Endothelial cell of umbilical vein (primary cell): ENCODE measurements at regions not wholly inside any gene's neighbourhood (a gene's known extent, or its start where the extent isn't known, plus 50 kb on each side); places are given as distances from the start of the nearest gene placed in this dataset.
"Not testable (repeated sequence)": the region's sequence is repeated elsewhere in the genome, so short reads cannot be mapped to it uniquely, and the experiment has no call there.

Experiments used
- BruUV-seq: library from RNA; stranded (reverse); fragments of 400-500 nt; replicated peaks from 2 replicates; lab custom pipeline; 2021; lab: Mats Ljungman, UMichigan
- CTCF ChIA-PET: fragments of 300-600, 350-600 bp; sonication (Branson Sonifier 250); formaldehyde crosslinking; loops from one replicate; lab custom pipeline; 2021; ENCODE audit warnings: antibody characterized with exemption, inconsistent platforms; lab: Charles Lee
- POLR2A ChIA-PET: fragments of 300-600, 350-600 bp; sonication (Branson Sonifier 250); formaldehyde crosslinking; loops from one replicate; lab custom pipeline; 2021; ENCODE audit warnings: antibody characterized with exemption, inconsistent platforms; lab: Charles Lee
- DNase-seq: peaks from one replicate; pipeline ENCODE4 v3.0.0-alpha.2; 2011; ENCODE audit warnings: low read depth, low spot score
- FAIRE-seq: peaks from 2 replicates; lab custom pipeline; 2011; peaks lifted over from hg19 to GRCh38; lab: Jason Lieb, UNC
- H2AFZ ChIP-seq: 2 replicates; pipeline ENCODE4 v1.6.0; 2012; ENCODE audit warnings: low read depth, low read length, control low read depth, inconsistent platforms
- H3K27ac ChIP-seq: 2 replicates; pipeline ENCODE4 v1.5.1; 2011; ENCODE audit warnings: low read depth, mild to moderate bottlenecking, control low read depth, low read length, moderate library complexity; ENCODE audit not compliant: insufficient read depth
- H3K27me3 ChIP-seq, 2 experiments: 2 replicates each; pipeline versions ENCODE4 v1.6.0 to v1.6.1; 2011; ENCODE audit warnings: low read length in 2 of 2, mixed read lengths in 1 of 2; ENCODE audit not compliant: control insufficient read depth in 2 of 2, insufficient read depth in 2 of 2
- H3K36me3 ChIP-seq, 2 experiments: 2 replicates in 1 of 2; 3 replicates in 1 of 2; pipeline ENCODE4 v1.5.1; 2011; ENCODE audit warnings: low read length in 2 of 2, mild to moderate bottlenecking in 1 of 2, moderate library complexity in 1 of 2; ENCODE audit not compliant: control insufficient read depth in 2 of 2, insufficient read depth in 2 of 2; ENCODE audit errors: extremely low read depth in 1 of 2
- H3K4me1 ChIP-seq: 3 replicates; pipeline ENCODE4 v1.5.1; 2011; ENCODE audit warnings: mild to moderate bottlenecking, low read length; ENCODE audit not compliant: control insufficient read depth, insufficient read depth; ENCODE audit errors: extremely low read depth
- H3K4me2 ChIP-seq: 2 replicates; pipeline ENCODE4 v1.6.1; 2011; ENCODE audit warnings: low read length, control low read depth, mixed read lengths; ENCODE audit not compliant: insufficient read depth
- H3K4me3 ChIP-seq, 3 experiments: fragments of 200-600 bp in 1 of 3; sonication (generic), shearing (Covaris generic) in 1 of 3; replicated peaks in 1 of 3; 2 replicates each; pipeline ENCODE4 v1.5.1; 2011 to 2016; ENCODE audit warnings: control low read depth in 3 of 3, low read length in 3 of 3, mild to moderate bottlenecking in 2 of 3, inconsistent platforms in 1 of 3, low read depth in 1 of 3, moderate library complexity in 1 of 3; ENCODE audit not compliant: insufficient read depth in 1 of 3
- H3K79me2 ChIP-seq: 2 replicates; pipeline ENCODE4 v1.6.0; 2012; ENCODE audit warnings: low read length, inconsistent platforms; ENCODE audit not compliant: control insufficient read depth, insufficient read depth
- H3K9ac ChIP-seq: replicated peaks from 2 replicates; pipeline ENCODE3; 2011; ENCODE audit warnings: low read length, control low read depth; ENCODE audit not compliant: insufficient read depth; ENCODE audit errors: extremely low read depth
- H3K9me1 ChIP-seq: replicated peaks from 3 replicates; pipeline ENCODE4 v1.6.0; 2011; ENCODE audit warnings: mild to moderate bottlenecking, low read length; ENCODE audit not compliant: control insufficient read depth, insufficient read depth; ENCODE audit errors: extremely low read depth
- H3K9me3 ChIP-seq: replicated peaks from 2 replicates; pipeline ENCODE4 v1.5.1; 2012; ENCODE audit warnings: low read length, inconsistent platforms; ENCODE audit not compliant: control insufficient read depth, insufficient read depth
- H4K20me1 ChIP-seq: replicated peaks from 2 replicates; pipeline ENCODE3; 2011; ENCODE audit warnings: mild to moderate bottlenecking, low read length; ENCODE audit not compliant: control insufficient read depth, insufficient read depth; ENCODE audit errors: extremely low read depth
- dilution Hi-C: fragments of 300-500 bp; cut with MboI; formaldehyde crosslinking; loops from one replicate; pipeline ENCODE4 v1.15.0; 2019; ENCODE audit warnings: low sequenced_read_pairs; ENCODE audit not compliant: extremely low pct_ligation_motif_present
- intact Hi-C: fragments of 100-400 bp; cut with micrococcal nuclease; formaldehyde crosslinking; loops from one replicate; pipeline ENCODE4 v1.10.0; 2022

GRCh38 chr7:149949863-149950577, 76.3 kb downstream of the ATP6V0E2 start:
- DNase-seq, CTCF ChIA-PET, H3K4me1 ChIP-seq, dilution Hi-C loops, H3K36me3 ChIP-seq, H2AFZ ChIP-seq, intact Hi-C loops, H4K20me1 ChIP-seq, H3K27me3 ChIP-seq, H3K79me2 ChIP-seq, POLR2A ChIA-PET, H3K4me2 ChIP-seq, H3K9ac ChIP-seq, H3K9me3 ChIP-seq, FAIRE-seq, H3K27ac ChIP-seq, BruUV-seq, H3K4me3 ChIP-seq, H3K9me1 ChIP-seq: not testable (repeated sequence)

GRCh38 chr7:149950578-149950924, 76.8 kb downstream of the ATP6V0E2 start:
- H4K20me1 ChIP-seq, CTCF ChIA-PET, dilution Hi-C loops, intact Hi-C loops, H3K9me1 ChIP-seq, H3K27me3 ChIP-seq, DNase-seq, H3K4me1 ChIP-seq, H3K9ac ChIP-seq, FAIRE-seq, H3K79me2 ChIP-seq, H3K9me3 ChIP-seq, POLR2A ChIA-PET, H2AFZ ChIP-seq, H3K4me3 ChIP-seq, H3K4me2 ChIP-seq, BruUV-seq, H3K36me3 ChIP-seq, H3K27ac ChIP-seq: not testable (repeated sequence)

GRCh38 chr7:149951579-149951978, 77.8 kb downstream of the ATP6V0E2 start:
- dilution Hi-C loops, H3K9me1 ChIP-seq, H3K4me2 ChIP-seq, H3K27me3 ChIP-seq, H3K27ac ChIP-seq, H3K4me1 ChIP-seq, CTCF ChIA-PET, H4K20me1 ChIP-seq, H3K9me3 ChIP-seq, H2AFZ ChIP-seq, intact Hi-C loops, DNase-seq, BruUV-seq, H3K79me2 ChIP-seq, H3K4me3 ChIP-seq, H3K9ac ChIP-seq, POLR2A ChIA-PET, H3K36me3 ChIP-seq, FAIRE-seq: not testable (repeated sequence)

- H4K20me1 ChIP-seq, FAIRE-seq, H3K4me1 ChIP-seq, H3K27me3 ChIP-seq, H3K36me3 ChIP-seq, H3K27ac ChIP-seq, dilution Hi-C loops, H3K9ac ChIP-seq, CTCF ChIA-PET, POLR2A ChIA-PET, H3K9me1 ChIP-seq, H3K4me3 ChIP-seq, H3K79me2 ChIP-seq, H3K9me3 ChIP-seq, BruUV-seq, intact Hi-C loops, DNase-seq, H2AFZ ChIP-seq, H3K4me2 ChIP-seq: not testable (repeated sequence)
These were observed 85.1 kb downstream of the ATP6V0E2 start for GRCh38 chr7:149958880-149959279.
